ENCODE measurements at regions not wholly inside any gene's neighbourhood (a gene's known extent, or its start where the extent isn't known, plus 50 kb on each side); places are given as distances from the start of the nearest gene placed in this dataset.

DNA sequence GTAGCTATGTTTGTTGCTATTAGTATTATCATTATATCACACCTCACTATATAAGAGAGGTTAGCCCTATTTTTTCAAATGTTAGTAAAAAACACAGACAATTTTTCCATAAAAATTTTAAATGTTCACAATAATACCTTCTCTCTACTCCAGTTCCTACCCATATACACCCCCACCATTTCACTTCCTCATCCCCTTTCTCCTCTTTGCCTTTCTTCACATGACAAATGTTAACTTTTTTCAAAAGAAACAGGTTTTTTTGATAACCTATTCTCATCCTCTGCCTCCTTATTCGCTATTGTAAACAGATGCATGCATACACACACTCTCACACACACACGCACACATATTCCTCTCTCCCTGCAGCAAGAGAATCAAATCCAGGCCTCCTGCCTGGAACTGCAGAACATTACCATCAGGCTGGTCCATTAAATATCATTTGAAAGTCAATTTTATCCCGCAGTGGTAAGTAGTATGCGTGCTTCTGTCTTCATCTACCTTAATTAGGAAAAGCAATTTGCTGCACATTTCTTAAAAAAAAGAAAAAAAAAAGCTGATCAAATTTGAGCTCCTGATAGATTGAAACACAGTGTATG, 55.5 kb downstream of the MID1IP1 start:
- TF ChIP-seq, protein P1, sequence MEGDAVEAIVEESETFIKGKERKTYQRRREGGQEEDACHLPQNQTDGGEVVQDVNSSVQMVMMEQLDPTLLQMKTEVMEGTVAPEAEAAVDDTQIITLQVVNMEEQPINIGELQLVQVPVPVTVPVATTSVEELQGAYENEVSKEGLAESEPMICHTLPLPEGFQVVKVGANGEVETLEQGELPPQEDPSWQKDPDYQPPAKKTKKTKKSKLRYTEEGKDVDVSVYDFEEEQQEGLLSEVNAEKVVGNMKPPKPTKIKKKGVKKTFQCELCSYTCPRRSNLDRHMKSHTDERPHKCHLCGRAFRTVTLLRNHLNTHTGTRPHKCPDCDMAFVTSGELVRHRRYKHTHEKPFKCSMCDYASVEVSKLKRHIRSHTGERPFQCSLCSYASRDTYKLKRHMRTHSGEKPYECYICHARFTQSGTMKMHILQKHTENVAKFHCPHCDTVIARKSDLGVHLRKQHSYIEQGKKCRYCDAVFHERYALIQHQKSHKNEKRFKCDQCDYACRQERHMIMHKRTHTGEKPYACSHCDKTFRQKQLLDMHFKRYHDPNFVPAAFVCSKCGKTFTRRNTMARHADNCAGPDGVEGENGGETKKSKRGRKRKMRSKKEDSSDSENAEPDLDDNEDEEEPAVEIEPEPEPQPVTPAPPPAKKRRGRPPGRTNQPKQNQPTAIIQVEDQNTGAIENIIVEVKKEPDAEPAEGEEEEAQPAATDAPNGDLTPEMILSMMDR (IDR thresholded peaks at IDR 0.05) = no peak
- TF ChIP-seq EP300 (IDR thresholded peaks at IDR 0.05; ENCODE audit: low read depth) (no peak), POLR2AphosphoS5 (IDR thresholded peaks at IDR 0.05) (no peak), POLR2A (IDR thresholded peaks at IDR 0.05) (no peak)
- WGBS, 2 donors (ENCODE audit: low coverage in 1 of 2) = 78 to 95% methylated on average over 4 of the region's 4 CpGs
- no peak for DNase-seq
- no peaks in the 10 kb centered on the region for H3K9me3 ChIP-seq
- no peaks in the 10 kb centered on the region for H3K4me1 ChIP-seq
- no peaks in the 10 kb centered on the region for H3K27me3 ChIP-seq
- intact Hi-C loops (cut with DNase I; ENCODE audit: low total_unique reads) = no loop called here
- in situ Hi-C loops (cut with MboI; ENCODE audit: low pct_ligation_motif_present in 1 of 4, low pct_unique_long_range_greater_than_20kb in 1 of 4, low sequenced_read_pairs in 3 of 4) = no loop called here
- no peak overlapping the region for H3K4me3 ChIP-seq
- no peak overlapping the region for H3K27ac ChIP-seq
- H3K36me3 ChIP-seq = no peaks in the 10 kb centered on the region

GRCh38 chrX:38857736-38858523, 56.7 kb downstream of the MID1IP1 start:
- Histone ChIP-seq H3K4me1 (no peaks in the 10 kb centered on the region), H3K9me3 (no peaks in the 10 kb centered on the region), H3K27me3 (no peaks in the 10 kb centered on the region), H3K4me3 (no peak overlapping the region), H3K36me3 (no peaks in the 10 kb centered on the region), H3K27ac (no peak overlapping the region)
- in situ Hi-C loops (cut with MboI; ENCODE audit: low pct_ligation_motif_present in 1 of 4, low pct_unique_long_range_greater_than_20kb in 1 of 4, low sequenced_read_pairs in 3 of 4) = no loop called here
- TF ChIP-seq, protein P1 (IDR thresholded peaks at IDR 0.05) = no peak
- no peak for TF ChIP-seq POLR2AphosphoS5 (IDR thresholded peaks at IDR 0.05)
- no peak for TF ChIP-seq POLR2A (IDR thresholded peaks at IDR 0.05)
- WGBS, 2 donors (ENCODE audit: low coverage in 1 of 2) = 64 to 72% methylated on average over 2 to 5 of the region's 5 CpGs
- no peak for DNase-seq
- intact Hi-C loops (cut with DNase I; ENCODE audit: low total_unique reads) = no loop called here

- intact Hi-C loops (cut with DNase I; ENCODE audit: low total_unique reads) (no loop called here), in situ Hi-C loops (cut with MboI; ENCODE audit: low pct_ligation_motif_present in 1 of 4, low pct_unique_long_range_greater_than_20kb in 1 of 4, low sequenced_read_pairs in 3 of 4) (no loop called here)
- H3K4me3 ChIP-seq = no peak overlapping the region
- H3K4me1 ChIP-seq = peaks cover 0 to 11% (median 0%) of the 10 kb centered on the region in 4 donors
- H3K9me3 ChIP-seq = no peaks in the 10 kb centered on the region
- TF ChIP-seq, protein P1 (IDR thresholded peaks at IDR 0.05) = no peak
- no peak for TF ChIP-seq EP300 (IDR thresholded peaks at IDR 0.05; ENCODE audit: low read depth)
- no peak for TF ChIP-seq POLR2AphosphoS5 (IDR thresholded peaks at IDR 0.05)
- no peak for TF ChIP-seq POLR2A (IDR thresholded peaks at IDR 0.05)
- no peaks in the 10 kb centered on the region for H3K36me3 ChIP-seq
- no peak overlapping the region for H3K27ac ChIP-seq
- no peaks in the 10 kb centered on the region for H3K27me3 ChIP-seq
- DNase-seq = no peak
These were observed 58.3 kb downstream of the MID1IP1 start for GRCh38 chrX:38859602-38860001.

DNA sequence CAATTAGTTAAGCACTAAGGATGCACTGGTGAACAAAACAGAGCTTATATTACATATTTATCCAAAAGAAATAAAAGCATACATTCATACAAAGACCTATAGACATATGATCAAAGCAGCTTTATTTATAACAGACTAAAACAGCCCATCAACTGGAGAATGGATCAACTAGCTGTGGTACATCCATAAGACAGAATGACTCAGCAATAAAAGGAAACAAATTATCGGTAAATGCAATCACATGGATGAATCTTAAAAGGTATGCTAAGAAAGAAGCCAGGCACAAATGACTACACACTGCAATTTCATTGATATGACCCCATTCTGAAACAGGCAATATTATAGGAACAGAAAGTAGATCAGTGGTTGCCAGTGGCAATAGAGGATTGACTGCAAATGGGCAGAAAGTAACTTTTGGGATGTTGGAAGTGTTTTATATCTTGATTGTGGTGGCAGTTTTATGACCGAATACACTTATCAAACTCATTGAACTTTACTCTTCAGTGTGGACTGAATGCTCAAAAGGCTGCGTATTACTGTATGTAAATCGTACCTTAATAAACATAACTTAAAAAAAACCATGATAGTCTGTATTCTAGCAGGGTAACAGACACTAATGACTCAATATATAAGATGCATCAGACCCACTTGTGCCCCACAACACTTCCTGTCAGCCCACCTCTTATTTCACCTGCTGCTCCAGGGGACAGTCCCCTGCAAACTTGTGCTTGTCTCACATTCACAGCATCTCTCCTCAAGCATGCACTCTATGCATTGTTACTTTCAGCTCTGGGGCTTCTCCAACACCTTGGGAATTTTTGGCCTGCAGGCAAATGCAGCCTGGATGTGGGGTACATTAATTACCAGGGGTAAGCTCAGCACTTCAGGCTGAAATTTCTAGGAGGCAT, 59.1 kb downstream of the MID1IP1 start:
- Histone ChIP-seq H3K9me3 (no peaks in the 10 kb centered on the region), H3K4me1 (peaks cover 0 to 12% (median 0%) of the 10 kb centered on the region in 4 donors), H3K27me3 (no peaks in the 10 kb centered on the region), H3K4me3 (no peak overlapping the region), H3K36me3 (no peaks in the 10 kb centered on the region), H3K27ac (no peak overlapping the region)
- DNase-seq = no peak
- intact Hi-C loops (cut with DNase I; ENCODE audit: low total_unique reads) (no loop called here), in situ Hi-C loops (cut with MboI; ENCODE audit: low pct_ligation_motif_present in 1 of 4, low pct_unique_long_range_greater_than_20kb in 1 of 4, low sequenced_read_pairs in 3 of 4) (no loop called here)
- TF ChIP-seq EP300 (IDR thresholded peaks at IDR 0.05; ENCODE audit: low read depth) = no peak
- TF ChIP-seq, protein P1 (IDR thresholded peaks at IDR 0.05) = no peak
- no peak for TF ChIP-seq POLR2A (IDR thresholded peaks at IDR 0.05)
- no peak for TF ChIP-seq POLR2AphosphoS5 (IDR thresholded peaks at IDR 0.05)
- 64 to 80% methylated on average over 2 to 4 of the region's 4 CpGs for WGBS, 2 donors (ENCODE audit: low coverage in 1 of 2)

All from transverse colon (tissue), 4 donors.